ENCODE measurements at regions not wholly inside any gene's neighbourhood (a gene's known extent, or its start where the extent isn't known, plus 50 kb on each side); places are given as distances from the start of the nearest gene placed in this dataset.

GRCh38 chr5:75992753-75993152 lies 90.4 kb upstream of the SV2C start:
- no peak for TF ChIP-seq MAX (IDR thresholded peaks at IDR 0.05)
- no peak for TF ChIP-seq RARB (CRISPR knock-in tag; IDR thresholded peaks at IDR 0.05)
- DNase-seq (ENCODE audit: low read depth in 1 of 2, low spot score in 1 of 2) (no peak), FAIRE-seq (no peak), ATAC-seq (no peak)
- no peak overlapping the region for H3K4me2 ChIP-seq
- H3K9me3 ChIP-seq, result no peaks in the 10 kb centered on the region
- H3K27ac ChIP-seq, result no peak overlapping the region
- no peak overlapping the region for H3K4me3 ChIP-seq
- ChIA-PET CTCF (interaction anchor here (1.0 kb wide), 1 partner anchor 264 kb away, joined by 3 read pairs; no protein-coding TSS in a partner anchor), POLR2A (no interaction called here)
- H3K4me1 ChIP-seq, result no peaks in the 10 kb centered on the region

- ChIA-PET CTCF (no interaction called here), POLR2A (no interaction called here)
- H3K9me3 ChIP-seq, result no peaks in the 10 kb centered on the region
- TF ChIP-seq MAZ (IDR thresholded peaks at IDR 0.05; ENCODE audit: borderline replicate concordance, low read depth, low read length) (no peak), HES2 (IDR thresholded peaks at IDR 0.05) (no peak), MYC (IDR thresholded peaks at IDR 0.05; ENCODE audit: borderline replicate concordance, low read length) (no peak), RCOR1 (IDR thresholded peaks at IDR 0.05; ENCODE audit: low read depth, low read length) (no peak), NFE2L2 (conservative IDR thresholded peaks at IDR 0.05; ENCODE audit: low read length) (no peak), ESRRA (IDR thresholded peaks at IDR 0.05; ENCODE audit: borderline replicate concordance, low read length) (no peak), PHF8 (IDR thresholded peaks at IDR 0.05; ENCODE audit: borderline replicate concordance, low read depth) (no peak), BCL3 (IDR thresholded peaks at IDR 0.05) (no peak), BHLHE40 (IDR thresholded peaks at IDR 0.05; ENCODE audit: low read depth, low read length) (no peak), REST (IDR thresholded peaks at IDR 0.05) (no peak), MAX (IDR thresholded peaks at IDR 0.05) (no peak), HEYL (CRISPR knock-in tag; IDR thresholded peaks at IDR 0.05) (no peak), JUN (IDR thresholded peaks at IDR 0.05) (no peak), ZC3H11A (IDR thresholded peaks at IDR 0.05) (no peak), FOXS1 (CRISPR knock-in tag; IDR thresholded peaks at IDR 0.05) (no peak), JUNB (IDR thresholded peaks at IDR 0.05) (no peak), EHF (CRISPR knock-in tag; IDR thresholded peaks at IDR 0.05) (no peak), EHMT2 (IDR thresholded peaks at IDR 0.05; ENCODE audit: low read depth) (no peak), E2F6 (IDR thresholded peaks at IDR 0.05; ENCODE audit: borderline replicate concordance, low read depth) (no peak), CHD4 (IDR thresholded peaks at IDR 0.05; ENCODE audit: borderline replicate concordance) (no peak)
- FAIRE-seq (no peak), DNase-seq (ENCODE audit: low read depth in 1 of 2, low spot score in 1 of 2) (no peak), ATAC-seq (no peak)
- no peak overlapping the region for H3K4me2 ChIP-seq
- no peaks in the 10 kb centered on the region for H3K4me1 ChIP-seq
- 24% methylated on average over 3 of the region's 3 CpGs for WGBS (ENCODE audit: missing lambda C conversion rate)
- no peak overlapping the region for H3K27ac ChIP-seq
- no peak overlapping the region for H3K4me3 ChIP-seq
Observed at GRCh38 chr5:75985077-75985476, 98.1 kb upstream of the SV2C start.
